KMS-11 (cell line): ENCODE measurements at regions not wholly inside any gene's neighbourhood (a gene's known extent, or its start where the extent isn't known, plus 50 kb on each side); places are given as distances from the start of the nearest gene placed in this dataset.
"Not testable (repeated sequence)": the region's sequence is repeated elsewhere in the genome, so short reads cannot be mapped to it uniquely, and the experiment has no call there.

Experiments
- H2AFZ ChIP-seq: fragments of 200-600 bp; sonication (generic); 2 replicates; pipeline ENCODE4 v1.6.1; 2016; ENCODE audit warnings: antibody characterized with exemption, mixed run types, low read depth
- H3K27ac ChIP-seq: fragments of 200-600 bp; sonication (generic); 2 replicates; pipeline ENCODE4 v1.6.1; 2016; ENCODE audit warnings: mild to moderate bottlenecking, mixed run types
- H3K27me3 ChIP-seq: fragments of 200-600 bp; sonication (generic); 2 replicates; pipeline ENCODE4 v1.6.1; 2017; ENCODE audit warnings: mild to moderate bottlenecking, low read depth, mixed run types, moderate library complexity; ENCODE audit not compliant: insufficient read depth
- H3K36me3 ChIP-seq: fragments of 200-600 bp; sonication (generic); 2 replicates; pipeline ENCODE4 v1.6.1; 2017; ENCODE audit warnings: mild to moderate bottlenecking, mixed run types; ENCODE audit not compliant: insufficient read depth
- H3K4me1 ChIP-seq: fragments of 200-600 bp; sonication (generic); 2 replicates; pipeline ENCODE4 v1.6.1; 2016; ENCODE audit warnings: mild to moderate bottlenecking, low read depth, mixed run types; ENCODE audit not compliant: poor library complexity, severe bottlenecking
- H3K4me2 ChIP-seq: fragments of 200-600 bp; sonication (generic); 2 replicates; pipeline ENCODE4 v1.7.0; 2016; ENCODE audit warnings: mild to moderate bottlenecking, mixed run types
- H3K4me3 ChIP-seq: fragments of 200-600 bp; sonication (generic); IDR thresholded peaks from 2 replicates; pipeline ENCODE4 v1.6.1; 2017; ENCODE audit warnings: low read depth, low read length, mixed read lengths; ENCODE audit not compliant: insufficient read depth
- H3K79me2 ChIP-seq: fragments of 200-600 bp; sonication (generic); 2 replicates; pipeline ENCODE4 v1.6.1; 2016; ENCODE audit warnings: low read depth, mixed run types; ENCODE audit not compliant: insufficient read depth
- H3K9ac ChIP-seq: fragments of 200-600 bp; sonication (generic); 2 replicates; pipeline ENCODE4 v1.6.1; 2016; ENCODE audit warnings: mild to moderate bottlenecking, mixed run types
- H4K20me1 ChIP-seq: fragments of 200-600 bp; sonication (generic); 2 replicates; pipeline ENCODE4 v1.6.1; 2016; ENCODE audit warnings: mild to moderate bottlenecking, mixed run types; ENCODE audit not compliant: insufficient read depth
- CTCF ChIP-seq: fragments of 200-600 bp; sonication (generic); conservative IDR thresholded peaks from 2 replicates; pipeline ENCODE4 v1.6.1; 2017; ENCODE audit warnings: low read depth, mild to moderate bottlenecking, antibody characterized with exemption, low read length, moderate library complexity, mixed read lengths

GRCh38 chr11:10954184-10954583 is 96.3 kb upstream of the ZBED5 start:
- H3K9ac ChIP-seq, result no peak overlapping the region
- no peaks in the 10 kb centered on the region for H3K27me3 ChIP-seq
- no peaks in the 10 kb centered on the region for H3K36me3 ChIP-seq
- no peaks in the 10 kb centered on the region for H3K79me2 ChIP-seq
- H4K20me1 ChIP-seq, result no peaks in the 10 kb centered on the region
- TF ChIP-seq CTCF, result no peak
- H3K4me1 ChIP-seq, result no peaks in the 10 kb centered on the region
- H2AFZ ChIP-seq, result no peak overlapping the region
- H3K4me2 ChIP-seq, result no peak overlapping the region
- no peak overlapping the region for H3K27ac ChIP-seq
- H3K4me3 ChIP-seq, result no peak overlapping the region

DNA sequence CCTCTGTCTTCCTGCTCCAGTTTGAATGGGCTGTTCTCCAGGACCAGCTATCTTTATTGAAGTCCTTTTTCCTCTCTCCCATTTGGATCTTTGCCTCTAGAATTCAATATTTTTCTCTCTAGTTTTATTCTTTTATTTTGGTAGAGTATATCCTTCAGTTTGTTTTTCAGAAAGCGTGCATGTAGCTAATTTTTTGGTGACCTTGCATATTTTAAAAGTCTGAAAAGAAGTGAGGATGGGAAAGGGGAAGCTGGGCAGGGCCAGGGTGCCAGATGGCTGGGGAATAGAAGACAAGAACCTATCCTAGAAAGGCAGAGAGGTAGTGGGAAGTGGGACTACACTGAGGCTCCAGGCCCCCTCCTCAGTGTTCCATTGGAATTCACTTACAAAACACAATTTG is 95.0 kb upstream of the ZBED5 start:
- no peak overlapping the region for H3K27ac ChIP-seq
- H2AFZ ChIP-seq, result no peak overlapping the region
- no peak overlapping the region for H3K9ac ChIP-seq
- H3K4me2 ChIP-seq, result no peak overlapping the region
- no peaks in the 10 kb centered on the region for H3K79me2 ChIP-seq
- no peaks in the 10 kb centered on the region for H3K36me3 ChIP-seq
- TF ChIP-seq CTCF, result no peak
- H3K4me3 ChIP-seq, result no peak overlapping the region
- H3K27me3 ChIP-seq, result no peaks in the 10 kb centered on the region
- H4K20me1 ChIP-seq, result no peaks in the 10 kb centered on the region
- no peaks in the 10 kb centered on the region for H3K4me1 ChIP-seq

DNA sequence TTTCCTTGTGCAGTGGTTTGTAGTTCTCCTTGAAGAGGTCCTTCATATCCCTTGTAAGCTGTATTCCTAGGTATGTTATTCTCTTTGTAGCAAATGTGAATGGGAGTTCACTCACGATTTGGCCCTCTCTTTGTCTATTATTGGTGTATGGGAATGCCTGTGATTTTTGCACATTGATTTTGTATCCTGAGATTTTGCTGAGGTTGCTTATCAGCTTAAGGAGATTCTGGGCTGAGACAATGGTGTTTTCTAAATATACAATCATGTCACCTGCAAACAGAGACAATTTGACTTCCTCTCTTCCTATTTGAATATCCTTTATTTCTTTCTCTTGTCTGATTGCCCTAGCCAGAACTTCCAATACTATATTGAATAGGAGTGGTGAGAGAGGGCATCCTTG is 90.1 kb upstream of the ZBED5 start:
- H3K9ac ChIP-seq, H3K4me2 ChIP-seq, H3K36me3 ChIP-seq, H3K27ac ChIP-seq, H3K4me1 ChIP-seq, H4K20me1 ChIP-seq, H2AFZ ChIP-seq, H3K4me3 ChIP-seq, H3K27me3 ChIP-seq, H3K79me2 ChIP-seq: not testable (repeated sequence)

GRCh38 chr11:10946072-10946471 is 88.2 kb upstream of the ZBED5 start:
- no peaks in the 10 kb centered on the region for H4K20me1 ChIP-seq
- no peak overlapping the region for H2AFZ ChIP-seq
- no peak for TF ChIP-seq CTCF
- no peaks in the 10 kb centered on the region for H3K36me3 ChIP-seq
- no peak overlapping the region for H3K4me2 ChIP-seq
- H3K9ac ChIP-seq, result no peak overlapping the region
- no peaks in the 10 kb centered on the region for H3K27me3 ChIP-seq
- H3K79me2 ChIP-seq, result no peaks in the 10 kb centered on the region
- H3K4me3 ChIP-seq, result no peak overlapping the region
- H3K4me1 ChIP-seq, result no peaks in the 10 kb centered on the region
- no peak overlapping the region for H3K27ac ChIP-seq

DNA sequence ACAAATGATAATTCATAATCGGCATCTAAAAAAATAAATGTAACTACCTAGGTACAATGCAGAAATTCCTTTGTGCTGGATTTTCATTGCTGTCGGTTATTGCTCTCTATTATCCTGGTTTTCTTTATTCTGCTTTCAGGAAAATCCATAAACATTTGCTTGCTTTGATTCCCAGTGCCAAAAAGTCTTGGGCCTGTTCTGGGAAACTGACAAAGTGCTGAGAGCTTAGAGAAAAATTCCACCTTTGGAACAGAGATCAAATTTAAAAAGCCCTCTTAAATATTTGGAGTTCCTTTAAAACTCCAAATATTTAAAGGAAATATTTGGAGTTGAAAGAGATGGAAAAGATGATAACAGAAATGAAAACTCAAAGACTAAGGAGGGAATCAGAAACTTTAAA is 87.3 kb upstream of the ZBED5 start:
- H2AFZ ChIP-seq, result no peak overlapping the region
- H3K36me3 ChIP-seq, result no peaks in the 10 kb centered on the region
- H3K27me3 ChIP-seq, result no peaks in the 10 kb centered on the region
- TF ChIP-seq CTCF, result no peak
- no peaks in the 10 kb centered on the region for H3K4me1 ChIP-seq
- no peak overlapping the region for H3K27ac ChIP-seq
- no peaks in the 10 kb centered on the region for H3K79me2 ChIP-seq
- H3K4me2 ChIP-seq, result no peak overlapping the region
- H3K4me3 ChIP-seq, result no peak overlapping the region
- no peaks in the 10 kb centered on the region for H4K20me1 ChIP-seq
- no peak overlapping the region for H3K9ac ChIP-seq
